Bronchial epithelial cell (primary cell): ENCODE measurements at regions not wholly inside any gene's neighbourhood (a gene's known extent, or its start where the extent isn't known, plus 50 kb on each side); places are given as distances from the start of the nearest gene placed in this dataset.

ENCODE experiments used
- DNase-seq: peaks from one replicate; pipeline ENCODE4 v3.0.0-alpha.2; 2010; ENCODE audit warnings: low read depth
- FAIRE-seq: peaks from 2 replicates; lab custom pipeline; 2011; peaks lifted over from hg19 to GRCh38; lab: Jason Lieb, UNC
- H3K27me3 ChIP-seq: 2 replicates; pipeline ENCODE4 v1.5.1; 2011; ENCODE audit warnings: low read length; ENCODE audit not compliant: control insufficient read depth, insufficient read depth
- H3K36me3 ChIP-seq: 2 replicates; pipeline ENCODE4 v1.5.1; 2011; ENCODE audit warnings: low read length; ENCODE audit not compliant: control insufficient read depth, insufficient read depth
- H3K4me3 ChIP-seq: 2 replicates; pipeline ENCODE4 v1.5.1; 2011; ENCODE audit warnings: mild to moderate bottlenecking, low read depth, low read length, control low read depth
- TF ChIP-seq, protein P1 (sequence below): IDR thresholded peaks from 2 replicates; pipeline ENCODE4 v1.5.1; 2011; ENCODE audit warnings: mild to moderate bottlenecking, moderate library complexity, low read length, control low read depth, inconsistent platforms; ENCODE audit not compliant: insufficient read depth, severe bottlenecking

DNA sequence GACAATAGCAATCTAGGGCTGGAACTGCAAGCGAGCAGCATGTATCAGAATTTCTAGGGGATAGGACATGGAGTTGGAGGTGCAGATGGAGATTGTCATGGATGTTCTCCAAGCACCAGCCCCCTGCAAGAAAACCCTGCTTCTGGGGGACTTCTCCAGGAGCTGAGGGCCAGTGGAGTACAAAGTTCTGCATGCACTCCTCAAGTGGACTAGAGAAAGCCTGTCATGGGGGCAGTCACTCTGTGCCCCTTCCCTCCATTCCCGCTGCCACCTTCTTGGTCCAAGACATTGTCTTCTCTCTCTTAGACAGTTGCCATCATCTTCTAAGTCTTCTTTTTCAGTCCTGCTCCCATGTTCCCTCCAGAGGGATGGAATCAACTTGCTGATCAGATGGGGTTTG, 87.9 kb downstream of the AIPL1 start:
- no peak for DNase-seq

DNA sequence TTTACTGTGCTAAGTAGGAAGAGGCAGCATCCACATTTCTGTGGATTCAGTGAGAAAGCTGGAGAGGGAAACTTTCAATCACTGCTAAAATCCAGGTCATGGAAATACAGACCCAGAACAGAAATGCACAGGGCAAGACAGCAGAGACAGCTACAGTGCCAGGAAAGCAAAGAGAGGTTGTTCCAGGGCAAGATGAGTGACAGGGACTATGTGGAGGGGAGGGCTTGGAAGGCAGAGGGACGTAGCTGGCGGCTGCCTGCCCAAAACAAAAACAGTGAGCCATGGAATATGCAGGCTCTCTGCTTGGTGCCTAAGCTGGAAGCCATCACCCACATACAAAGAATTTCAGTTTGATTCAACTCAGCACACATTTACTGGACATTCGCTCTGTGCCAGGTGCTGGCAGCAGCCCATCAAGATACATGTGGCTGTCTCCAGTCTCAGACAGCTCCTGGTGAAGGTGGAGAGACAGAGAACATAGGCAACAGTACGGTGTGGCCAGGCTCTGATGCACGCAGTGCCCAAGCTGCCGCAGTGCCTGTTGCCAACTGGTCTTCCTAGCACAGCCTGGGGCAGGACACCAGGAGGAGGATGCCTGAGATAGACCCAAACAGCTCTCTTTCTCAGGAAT, 88.7 kb downstream of the AIPL1 start:
- H3K36me3 ChIP-seq: no peaks in the 10 kb centered on the region
- TF ChIP-seq, protein P1, sequence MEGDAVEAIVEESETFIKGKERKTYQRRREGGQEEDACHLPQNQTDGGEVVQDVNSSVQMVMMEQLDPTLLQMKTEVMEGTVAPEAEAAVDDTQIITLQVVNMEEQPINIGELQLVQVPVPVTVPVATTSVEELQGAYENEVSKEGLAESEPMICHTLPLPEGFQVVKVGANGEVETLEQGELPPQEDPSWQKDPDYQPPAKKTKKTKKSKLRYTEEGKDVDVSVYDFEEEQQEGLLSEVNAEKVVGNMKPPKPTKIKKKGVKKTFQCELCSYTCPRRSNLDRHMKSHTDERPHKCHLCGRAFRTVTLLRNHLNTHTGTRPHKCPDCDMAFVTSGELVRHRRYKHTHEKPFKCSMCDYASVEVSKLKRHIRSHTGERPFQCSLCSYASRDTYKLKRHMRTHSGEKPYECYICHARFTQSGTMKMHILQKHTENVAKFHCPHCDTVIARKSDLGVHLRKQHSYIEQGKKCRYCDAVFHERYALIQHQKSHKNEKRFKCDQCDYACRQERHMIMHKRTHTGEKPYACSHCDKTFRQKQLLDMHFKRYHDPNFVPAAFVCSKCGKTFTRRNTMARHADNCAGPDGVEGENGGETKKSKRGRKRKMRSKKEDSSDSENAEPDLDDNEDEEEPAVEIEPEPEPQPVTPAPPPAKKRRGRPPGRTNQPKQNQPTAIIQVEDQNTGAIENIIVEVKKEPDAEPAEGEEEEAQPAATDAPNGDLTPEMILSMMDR: no peak
- no peak overlapping the region for H3K4me3 ChIP-seq
- FAIRE-seq (no peak), DNase-seq (no peak)
- H3K27me3 ChIP-seq: no peaks in the 10 kb centered on the region

More for the DNA sequence above, 87.9 kb downstream of the AIPL1 start:
- no peak for FAIRE-seq
- TF ChIP-seq, protein P1: no peak
- H3K4me3 ChIP-seq: no peak overlapping the region
- no peaks in the 10 kb centered on the region for H3K36me3 ChIP-seq
- H3K27me3 ChIP-seq: no peaks in the 10 kb centered on the region

DNA sequence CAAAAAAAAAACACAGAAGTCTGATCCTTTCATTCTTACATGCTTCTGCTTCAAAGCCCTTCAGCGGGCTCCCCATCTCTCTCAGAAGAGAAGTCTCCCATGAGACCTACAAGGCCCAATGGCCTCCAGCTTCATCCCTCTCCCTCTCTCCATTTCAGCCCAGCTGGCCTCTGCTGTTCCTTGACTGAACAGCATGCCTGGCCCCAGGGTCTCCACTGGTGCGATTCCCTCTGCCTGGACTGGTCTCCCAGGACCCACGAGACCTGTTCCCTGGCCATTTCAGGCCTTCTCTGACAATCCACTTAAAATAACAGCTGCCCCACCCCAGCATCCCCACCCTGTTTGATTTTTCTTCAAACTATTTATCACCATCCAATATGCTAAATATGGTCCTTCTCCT, 91.2 kb downstream of the AIPL1 start:
- no peak for DNase-seq
- TF ChIP-seq, protein P1: no peak
- H3K27me3 ChIP-seq: no peaks in the 10 kb centered on the region
- H3K36me3 ChIP-seq: no peaks in the 10 kb centered on the region
- no peak overlapping the region for H3K4me3 ChIP-seq
- FAIRE-seq: no peak

DNA sequence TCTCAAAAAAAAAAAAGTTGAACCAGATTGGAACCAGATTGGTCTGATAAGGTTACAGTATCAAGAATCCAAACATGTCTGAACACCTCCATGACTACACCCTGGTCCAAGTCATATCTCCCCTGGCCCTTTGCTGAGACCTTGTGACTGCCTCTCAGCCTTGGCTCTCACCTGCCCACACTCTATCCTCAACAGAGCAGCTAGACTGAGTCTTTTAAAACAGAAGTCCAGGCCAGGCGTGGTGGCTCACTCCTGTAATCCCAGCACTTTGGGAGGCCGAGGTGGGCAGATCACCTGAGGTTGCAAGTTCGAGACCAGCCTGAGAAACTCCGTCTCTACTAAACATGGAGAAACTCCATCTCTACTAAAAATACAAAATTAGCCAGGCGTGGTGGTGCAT, 91.7 kb downstream of the AIPL1 start:
- TF ChIP-seq, protein P1: no peak
- no peak for FAIRE-seq

DNA sequence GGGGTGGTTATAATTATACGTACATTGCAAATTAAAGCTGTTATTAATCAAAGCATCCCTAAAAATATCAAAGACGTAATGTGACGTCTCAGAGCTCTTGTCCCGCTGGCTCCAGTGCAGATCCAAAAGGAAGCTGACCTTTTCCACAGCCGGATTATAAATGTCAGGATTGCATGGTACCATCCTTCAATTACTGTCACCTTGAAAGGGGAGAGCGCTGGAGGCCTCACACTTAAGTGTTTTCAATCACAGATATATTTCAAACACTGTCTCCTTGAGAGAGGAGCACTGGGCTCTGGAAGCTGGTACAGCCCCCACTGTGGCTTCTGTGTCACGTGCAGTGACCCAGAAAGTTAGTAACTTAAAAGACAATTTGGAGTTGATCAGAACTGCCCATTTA, 94.2 kb downstream of the AIPL1 start:
- FAIRE-seq: no peak

More for the DNA sequence above, 91.7 kb downstream of the AIPL1 start:
- DNase-seq: no peak
- H3K36me3 ChIP-seq: no peaks in the 10 kb centered on the region
- H3K27me3 ChIP-seq: no peaks in the 10 kb centered on the region
- H3K4me3 ChIP-seq: no peak overlapping the region

More for the DNA sequence above, 94.2 kb downstream of the AIPL1 start:
- no peak for DNase-seq
- H3K4me3 ChIP-seq: no peak overlapping the region
- H3K36me3 ChIP-seq: no peaks in the 10 kb centered on the region
- H3K27me3 ChIP-seq: no peaks in the 10 kb centered on the region
- TF ChIP-seq, protein P1: no peak
